MCF 10A (cell line): ENCODE measurements at regions not wholly inside any gene's neighbourhood (a gene's known extent, or its start where the extent isn't known, plus 50 kb on each side); places are given as distances from the start of the nearest gene placed in this dataset.
"Not testable (repeated sequence)": the region's sequence is repeated elsewhere in the genome, so short reads cannot be mapped to it uniquely, and the experiment has no call there.

Source experiments
- BruUV-seq: library from RNA; stranded (reverse); fragments of 400-500 nt; replicated peaks from 2 replicates; lab custom pipeline; 2021; lab: Mats Ljungman, UMichigan
- CTCF ChIA-PET: fragments of 300-600 bp; sonication (Branson Sonifier 250); formaldehyde crosslinking; extraction: SDS; loops from one replicate; lab custom pipeline; 2021; ENCODE audit warnings: antibody characterized with exemption, inconsistent platforms; lab: Yijun Ruan, JAX
- POLR2A ChIA-PET: fragments of 300-600, 350-650 bp; sonication (Branson Sonifier 250); formaldehyde crosslinking; extraction: SDS; loops from one replicate; lab custom pipeline; 2020; ENCODE audit warnings: antibody characterized with exemption, inconsistent platforms; lab: Yijun Ruan, JAX
- DNase-seq: peaks from one replicate; pipeline ENCODE4 v3.0.0-alpha.2; 2018; ENCODE audit not compliant: unreplicated experiment
- H3K27ac Mint-ChIP-seq: one replicate; pipeline ENCODE4 v1.8.0; 2022; ENCODE audit warnings: mild to moderate bottlenecking, low read depth, mixed read lengths; ENCODE audit not compliant: unreplicated experiment
- H3K27me3 Mint-ChIP-seq: one replicate; pipeline ENCODE4 v1.8.0; 2022; ENCODE audit warnings: mixed read lengths; ENCODE audit not compliant: insufficient read depth, unreplicated experiment
- H3K36me3 Mint-ChIP-seq: one replicate; pipeline ENCODE4 v1.8.0; 2022; ENCODE audit warnings: mild to moderate bottlenecking, moderate library complexity, mixed read lengths; ENCODE audit not compliant: insufficient read depth, unreplicated experiment
- H3K4me1 Mint-ChIP-seq: one replicate; pipeline ENCODE4 v1.8.0; 2022; ENCODE audit warnings: mixed read lengths; ENCODE audit not compliant: insufficient read depth, unreplicated experiment
- H3K4me3 Mint-ChIP-seq: one replicate; pipeline ENCODE4 v1.8.0; 2022; ENCODE audit warnings: mild to moderate bottlenecking, moderate library complexity, mixed read lengths; ENCODE audit not compliant: unreplicated experiment
- H3K9me3 Mint-ChIP-seq: one replicate; pipeline ENCODE4 v1.8.0; 2022; ENCODE audit warnings: mixed read lengths; ENCODE audit not compliant: unreplicated experiment
- intact Hi-C: fragments of 100-400 bp; cut with micrococcal nuclease; formaldehyde crosslinking; loops from 2 replicates; pipeline ENCODE4 v1.14.1; 2022
- TF ChIP-seq, protein P1 (sequence below): fragments of 200-600 bp; IDR thresholded peaks from one replicate; pipeline ENCODE4 v1.8.0; 2022; ENCODE audit warnings: antibody characterized with exemption, mild to moderate bottlenecking; ENCODE audit not compliant: unreplicated experiment

DNA sequence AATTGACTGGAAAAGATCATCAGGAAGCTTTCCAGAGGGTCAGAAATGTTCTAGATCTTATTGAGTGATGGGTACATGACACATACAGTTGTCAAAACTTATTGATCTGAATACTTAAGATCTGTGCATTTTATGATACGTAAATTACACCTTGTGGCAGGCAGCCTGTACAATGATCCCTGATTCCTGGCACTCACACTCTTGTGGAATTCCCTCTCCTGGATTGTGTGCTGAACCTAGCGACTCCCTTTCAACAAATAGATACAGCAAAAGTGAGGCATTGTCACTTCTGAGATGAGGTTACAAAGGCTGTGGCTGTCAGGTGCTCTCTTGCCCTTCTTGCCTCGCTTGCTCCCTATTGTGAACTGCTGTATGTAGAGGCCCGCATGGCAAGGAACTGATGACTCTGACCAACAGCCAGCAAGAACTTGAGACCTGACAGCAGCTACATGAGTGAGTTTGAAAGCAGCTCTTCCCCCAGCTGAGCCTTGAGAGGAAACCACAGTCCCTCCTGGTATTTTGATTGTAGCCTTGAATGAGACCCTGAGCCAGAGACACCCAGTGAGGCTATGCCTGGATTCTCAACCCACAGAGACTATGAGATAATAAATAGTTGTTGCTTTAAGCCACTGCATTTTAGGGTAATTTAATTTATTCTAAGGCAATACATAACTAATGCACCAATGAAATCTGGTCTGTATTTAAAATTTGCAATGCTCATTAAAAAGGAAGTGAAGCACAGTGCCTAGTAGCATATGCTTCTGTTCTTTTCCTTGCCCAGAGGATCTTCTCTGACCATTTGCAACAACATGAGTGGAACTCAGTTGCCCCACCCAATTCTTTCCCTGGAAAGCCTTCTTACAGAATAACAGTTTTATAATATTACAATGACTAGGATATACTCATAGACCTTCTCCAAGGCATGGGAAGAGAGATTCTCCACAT, 60.5 kb upstream of the IZUMO1R start:
- POLR2A ChIA-PET = no interaction called here
- no peak overlapping the region for H3K4me3 Mint-ChIP-seq
- peaks cover 1% of the 10 kb centered on the region for H3K27me3 Mint-ChIP-seq
- H3K27ac Mint-ChIP-seq = no peak overlapping the region
- no peaks in the 10 kb centered on the region for H3K9me3 Mint-ChIP-seq
- DNase-seq = no peak
- BruUV-seq = no TSS peak
- TF ChIP-seq, protein P1, sequence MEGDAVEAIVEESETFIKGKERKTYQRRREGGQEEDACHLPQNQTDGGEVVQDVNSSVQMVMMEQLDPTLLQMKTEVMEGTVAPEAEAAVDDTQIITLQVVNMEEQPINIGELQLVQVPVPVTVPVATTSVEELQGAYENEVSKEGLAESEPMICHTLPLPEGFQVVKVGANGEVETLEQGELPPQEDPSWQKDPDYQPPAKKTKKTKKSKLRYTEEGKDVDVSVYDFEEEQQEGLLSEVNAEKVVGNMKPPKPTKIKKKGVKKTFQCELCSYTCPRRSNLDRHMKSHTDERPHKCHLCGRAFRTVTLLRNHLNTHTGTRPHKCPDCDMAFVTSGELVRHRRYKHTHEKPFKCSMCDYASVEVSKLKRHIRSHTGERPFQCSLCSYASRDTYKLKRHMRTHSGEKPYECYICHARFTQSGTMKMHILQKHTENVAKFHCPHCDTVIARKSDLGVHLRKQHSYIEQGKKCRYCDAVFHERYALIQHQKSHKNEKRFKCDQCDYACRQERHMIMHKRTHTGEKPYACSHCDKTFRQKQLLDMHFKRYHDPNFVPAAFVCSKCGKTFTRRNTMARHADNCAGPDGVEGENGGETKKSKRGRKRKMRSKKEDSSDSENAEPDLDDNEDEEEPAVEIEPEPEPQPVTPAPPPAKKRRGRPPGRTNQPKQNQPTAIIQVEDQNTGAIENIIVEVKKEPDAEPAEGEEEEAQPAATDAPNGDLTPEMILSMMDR = no peak
- peaks cover 6% of the 10 kb centered on the region for H3K36me3 Mint-ChIP-seq
- no peaks in the 10 kb centered on the region for H3K4me1 Mint-ChIP-seq
- intact Hi-C loops = no loop called here
- CTCF ChIA-PET = no interaction called here

DNA sequence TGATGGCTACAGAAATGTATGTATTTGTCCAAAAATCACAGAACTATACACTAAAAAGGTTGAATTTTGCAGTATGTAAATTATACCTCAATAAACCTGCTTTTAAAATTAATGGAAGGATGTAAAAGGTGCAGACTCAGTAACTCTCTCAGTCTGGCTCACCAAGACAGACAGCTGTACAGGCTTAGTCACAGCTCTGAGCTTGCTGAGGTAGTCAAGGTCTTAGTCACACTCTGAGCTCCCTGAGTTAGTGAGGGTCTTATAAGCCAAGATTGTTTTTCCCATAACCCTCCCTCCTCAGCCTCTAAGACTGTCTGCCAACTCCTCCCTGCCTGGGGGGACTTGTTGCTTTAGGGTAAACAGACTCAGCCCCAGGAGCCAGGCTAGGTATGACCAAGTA, 59.3 kb upstream of the IZUMO1R start:
- POLR2A ChIA-PET = no interaction called here

DNA sequence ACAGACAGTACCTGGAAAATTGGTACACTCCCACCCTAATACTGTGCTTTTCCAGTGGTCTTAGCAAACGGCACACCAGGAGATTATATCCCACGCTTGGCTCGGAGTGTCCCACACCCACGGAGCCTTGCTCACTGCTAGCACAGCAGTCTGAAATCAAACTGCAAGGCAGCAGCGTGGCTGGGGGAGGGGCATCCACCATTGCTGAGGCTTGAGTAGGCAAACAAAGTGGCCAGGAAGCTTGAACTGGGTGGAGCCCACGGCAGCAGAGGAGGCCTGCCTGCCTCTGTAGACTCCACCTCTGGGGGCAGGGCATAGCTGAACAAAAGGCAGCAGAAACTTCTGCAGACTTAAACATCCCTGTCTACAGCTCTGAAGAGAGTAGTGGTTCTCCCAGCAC, 56.1 kb upstream of the IZUMO1R start:
- H3K36me3 Mint-ChIP-seq, H3K27ac Mint-ChIP-seq, H3K4me3 Mint-ChIP-seq, BruUV-seq, POLR2A ChIA-PET, intact Hi-C loops, H3K4me1 Mint-ChIP-seq, H3K9me3 Mint-ChIP-seq: not testable (repeated sequence)
- CTCF ChIA-PET = interaction anchor here (0.6 kb wide), 1 partner anchor 105 kb away, joined by 3 read pairs; no protein-coding TSS in a partner anchor
- peak; percentile 6 for DNase-seq
- peaks cover 14% of the 10 kb centered on the region for H3K27me3 Mint-ChIP-seq

More for the DNA sequence above, 59.3 kb upstream of the IZUMO1R start:
- Mint-ChIP-seq H3K4me3 (no peak overlapping the region), H3K27ac (no peak overlapping the region), H3K36me3 (peaks cover 6% of the 10 kb centered on the region), H3K4me1 (no peaks in the 10 kb centered on the region), H3K27me3 (peaks cover 14% of the 10 kb centered on the region), H3K9me3 (no peaks in the 10 kb centered on the region)
- TF ChIP-seq, protein P1 = no peak
- CTCF ChIA-PET = no interaction called here
- no peak for DNase-seq
- intact Hi-C loops = no loop called here
- no TSS peak for BruUV-seq

DNA sequence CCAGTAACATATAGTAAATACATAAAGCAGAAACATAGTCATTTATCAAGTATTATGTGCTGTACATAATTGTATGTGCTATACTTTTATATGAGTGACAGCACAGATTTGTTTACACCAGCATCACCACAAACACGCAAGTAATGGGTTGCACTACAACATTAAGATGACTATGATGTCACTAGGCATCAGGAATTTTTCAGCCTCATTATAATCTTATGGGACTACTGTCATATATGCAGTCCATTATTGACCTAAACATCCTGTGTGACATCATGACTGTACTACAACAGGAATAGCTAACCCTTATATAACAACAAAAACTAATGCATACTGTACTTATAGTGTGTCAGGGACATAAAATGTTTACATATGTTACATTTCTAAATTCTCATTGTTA, 50.2 kb upstream of the IZUMO1R start:
- POLR2A ChIA-PET = no interaction called here
- DNase-seq = no peak
- CTCF ChIA-PET = no interaction called here
- H3K9me3 Mint-ChIP-seq = peaks cover 7% of the 10 kb centered on the region
- no peak overlapping the region for H3K4me3 Mint-ChIP-seq
- no peak overlapping the region for H3K27ac Mint-ChIP-seq
- BruUV-seq = no TSS peak
- H3K27me3 Mint-ChIP-seq = peaks cover 27% of the 10 kb centered on the region
- TF ChIP-seq, protein P1 = no peak
- no peaks in the 10 kb centered on the region for H3K36me3 Mint-ChIP-seq
- intact Hi-C loops = no loop called here
- no peaks in the 10 kb centered on the region for H3K4me1 Mint-ChIP-seq
